ENCODE measurements at regions not wholly inside any gene's neighbourhood (a gene's known extent, or its start where the extent isn't known, plus 50 kb on each side); places are given as distances from the start of the nearest gene placed in this dataset.

GRCh38 chr9:13597427-13597826 is 317.9 kb upstream of the MPDZ start:
- Histone ChIP-seq H3F3A (ENCODE audit: low read depth) (no peaks in the 10 kb centered on the region), H3K4me1 (no peaks in the 10 kb centered on the region), H4K20me1 (ENCODE audit: low read depth) (no peaks in the 10 kb centered on the region), H3K27ac (no peak overlapping the region), H3K9me3 (ENCODE audit: low read depth) (no peaks in the 10 kb centered on the region), H3K27me3 (no peaks in the 10 kb centered on the region), H3K4me3 (no peak overlapping the region), H3K79me2 (ENCODE audit: low read depth) (no peaks in the 10 kb centered on the region), H3K9ac (no peak overlapping the region), H3K36me3 (no peaks in the 10 kb centered on the region), H2AFZ (replicated peaks) (no peak overlapping the region), H3K4me2 (no peak overlapping the region)
- no peak for TF ChIP-seq EZH2 (IDR thresholded peaks at IDR 0.05)
- no peak for TF ChIP-seq EZH2phosphoT487 (IDR thresholded peaks at IDR 0.05)
- TF ChIP-seq CTCF (IDR thresholded peaks at IDR 0.05): no peak
- Mint-ChIP-seq H3K27ac (no peak overlapping the region), H3K4me1 (peaks cover 18% of the 10 kb centered on the region), H3K27me3 (ENCODE audit: insufficient read depth, low read depth) (peaks cover 5% of the 10 kb centered on the region), H3K4me3 (no peak overlapping the region), H3K9me3 (peaks cover 13% of the 10 kb centered on the region), H3K36me3 (no peaks in the 10 kb centered on the region)
- no peak for DNase-seq (ENCODE audit: low spot score)

GRCh38 chr9:13597004-13597403 is 317.5 kb upstream of the MPDZ start:
- Histone ChIP-seq H3K9ac (no peak overlapping the region), H2AFZ (replicated peaks) (no peak overlapping the region), H3K4me1 (no peaks in the 10 kb centered on the region), H3K9me3 (ENCODE audit: low read depth) (no peaks in the 10 kb centered on the region), H3K4me3 (no peak overlapping the region), H3K27me3 (no peaks in the 10 kb centered on the region), H3K79me2 (ENCODE audit: low read depth) (no peaks in the 10 kb centered on the region), H3K36me3 (no peaks in the 10 kb centered on the region), H3F3A (ENCODE audit: low read depth) (no peaks in the 10 kb centered on the region), H3K27ac (no peak overlapping the region), H4K20me1 (ENCODE audit: low read depth) (no peaks in the 10 kb centered on the region), H3K4me2 (no peak overlapping the region)
- DNase-seq (ENCODE audit: low spot score): no peak
- H3K4me1 Mint-ChIP-seq: peaks cover 18% of the 10 kb centered on the region
- H3K27me3 Mint-ChIP-seq (ENCODE audit: insufficient read depth, low read depth): peaks cover 5% of the 10 kb centered on the region
- H3K4me3 Mint-ChIP-seq: no peak overlapping the region
- peaks cover 12% of the 10 kb centered on the region for H3K9me3 Mint-ChIP-seq
- H3K27ac Mint-ChIP-seq: no peak overlapping the region
- TF ChIP-seq CTCF (IDR thresholded peaks at IDR 0.05) (no peak), EZH2phosphoT487 (IDR thresholded peaks at IDR 0.05) (no peak), EZH2 (IDR thresholded peaks at IDR 0.05) (no peak)
- H3K36me3 Mint-ChIP-seq: no peaks in the 10 kb centered on the region

GRCh38 chr9:13596383-13596970 is 317.0 kb upstream of the MPDZ start:
- Histone ChIP-seq H3K9ac (no peak overlapping the region), H3K9me3 (ENCODE audit: low read depth) (no peaks in the 10 kb centered on the region), H3F3A (ENCODE audit: low read depth) (no peaks in the 10 kb centered on the region), H4K20me1 (ENCODE audit: low read depth) (no peaks in the 10 kb centered on the region), H3K36me3 (no peaks in the 10 kb centered on the region), H3K27ac (no peak overlapping the region), H3K27me3 (no peaks in the 10 kb centered on the region), H2AFZ (replicated peaks) (no peak overlapping the region), H3K4me1 (peaks cover 4% of the 10 kb centered on the region), H3K4me2 (no peak overlapping the region), H3K4me3 (no peak overlapping the region), H3K79me2 (ENCODE audit: low read depth) (no peaks in the 10 kb centered on the region)
- Mint-ChIP-seq H3K36me3 (no peaks in the 10 kb centered on the region), H3K27me3 (ENCODE audit: insufficient read depth, low read depth) (peaks cover 5% of the 10 kb centered on the region), H3K27ac (no peak overlapping the region), H3K4me3 (no peak overlapping the region), H3K4me1 (peaks cover 18% of the 10 kb centered on the region), H3K9me3 (peaks cover 12% of the 10 kb centered on the region)
- DNase-seq (ENCODE audit: low spot score): no peak
- no peak for TF ChIP-seq EZH2 (IDR thresholded peaks at IDR 0.05)

- Histone ChIP-seq H3K27ac (no peak overlapping the region), H3K27me3 (no peaks in the 10 kb centered on the region), H3K4me2 (no peak overlapping the region), H2AFZ (replicated peaks) (no peak overlapping the region), H3F3A (ENCODE audit: low read depth) (no peaks in the 10 kb centered on the region), H3K79me2 (ENCODE audit: low read depth) (no peaks in the 10 kb centered on the region), H3K4me3 (no peak overlapping the region), H3K9ac (no peak overlapping the region), H3K4me1 (peaks cover 8% of the 10 kb centered on the region), H3K9me3 (ENCODE audit: low read depth) (no peaks in the 10 kb centered on the region), H4K20me1 (ENCODE audit: low read depth) (no peaks in the 10 kb centered on the region), H3K36me3 (no peaks in the 10 kb centered on the region)
- DNase-seq (ENCODE audit: low spot score): no peak
- Mint-ChIP-seq H3K9me3 (peaks cover 9% of the 10 kb centered on the region), H3K27ac (peak overlapping the region; percentile 9), H3K4me3 (no peak overlapping the region), H3K4me1 (peaks cover 15% of the 10 kb centered on the region), H3K36me3 (no peaks in the 10 kb centered on the region), H3K27me3 (ENCODE audit: insufficient read depth, low read depth) (no peaks in the 10 kb centered on the region)
- no peak for TF ChIP-seq EZH2 (IDR thresholded peaks at IDR 0.05)
- TF ChIP-seq CTCF (IDR thresholded peaks at IDR 0.05): no peak
- TF ChIP-seq EZH2phosphoT487 (IDR thresholded peaks at IDR 0.05): no peak
Measured at GRCh38 chr9:13590996-13591395, 311.5 kb upstream of the MPDZ start.
